H9 (cell line): ENCODE measurements at regions not wholly inside any gene's neighbourhood (a gene's known extent, or its start where the extent isn't known, plus 50 kb on each side); places are given as distances from the start of the nearest gene placed in this dataset.
A peak's percentile ranks its signal among the peaks of the same experiment; 100 is the strongest.

Experiments used
- DNase-seq: peaks from one replicate; pipeline ENCODE4 v3.0.0-alpha.2; 2017
- H2AFZ ChIP-seq: one replicate; pipeline ENCODE4 v1.6.1; 2013; ENCODE audit warnings: mild to moderate bottlenecking, low read length, control low read depth, moderate library complexity
- H2AK5ac ChIP-seq: 2 replicates; pipeline ENCODE4 v1.6.1; 2013; ENCODE audit warnings: low read length, control low read depth, mixed read lengths; ENCODE audit not compliant: insufficient read length
- H2BK120ac ChIP-seq: one replicate; pipeline ENCODE4 v1.6.1; 2013; ENCODE audit warnings: low read depth, mild to moderate bottlenecking, low read length, control low read depth, inconsistent platforms; ENCODE audit not compliant: poor library complexity, severe bottlenecking
- H2BK12ac ChIP-seq: 2 replicates; pipeline ENCODE4 v1.6.1; 2013; ENCODE audit warnings: low read length, control low read depth, mixed read lengths, low read depth; ENCODE audit not compliant: insufficient read length
- H2BK15ac ChIP-seq: 2 replicates; pipeline ENCODE4 v1.6.1; 2013; ENCODE audit warnings: low read depth, low read length, control low read depth
- H2BK20ac ChIP-seq: one replicate; pipeline ENCODE4 v1.6.1; 2013; ENCODE audit warnings: low read depth, mild to moderate bottlenecking, low read length, control low read depth, inconsistent platforms; ENCODE audit not compliant: poor library complexity, severe bottlenecking
- H2BK5ac ChIP-seq: 2 replicates; pipeline ENCODE4 v1.6.1; 2013; ENCODE audit warnings: low read length, control low read depth, mixed read lengths; ENCODE audit not compliant: insufficient read length
- H3K14ac ChIP-seq: 2 replicates; pipeline ENCODE4 v1.6.1; 2013; ENCODE audit warnings: low read length, control low read depth; ENCODE audit not compliant: insufficient read depth
- H3K18ac ChIP-seq: 2 replicates; pipeline ENCODE4 v1.6.1; 2013; ENCODE audit warnings: low read depth, mild to moderate bottlenecking, mixed read lengths, low read length, control low read depth; ENCODE audit not compliant: insufficient read length
- H3K23ac ChIP-seq: 2 replicates; pipeline ENCODE4 v1.6.1; 2013; ENCODE audit warnings: low read length, control low read depth, mixed read lengths, low read depth; ENCODE audit not compliant: insufficient read length
- H3K23me2 ChIP-seq: 2 replicates; pipeline ENCODE4 v1.6.1; 2013; ENCODE audit warnings: low read depth, mild to moderate bottlenecking, mixed read lengths, low read length, control low read depth; ENCODE audit not compliant: insufficient read length, poor library complexity, severe bottlenecking
- H3K27ac ChIP-seq: 2 replicates; pipeline ENCODE4 v1.5.1; 2013; ENCODE audit warnings: low read length, control low read depth, mixed read lengths, low read depth; ENCODE audit not compliant: insufficient read length
- H3K27me3 ChIP-seq: 2 replicates; pipeline ENCODE4 v1.6.1; 2013; ENCODE audit warnings: low read length, control low read depth, inconsistent platforms; ENCODE audit not compliant: insufficient read depth
- H3K4ac ChIP-seq: 2 replicates; pipeline ENCODE4 v1.6.1; 2013; ENCODE audit warnings: low read depth, mild to moderate bottlenecking, control low read depth, inconsistent platforms, low read length, moderate library complexity
- H3K4me1 ChIP-seq: 2 replicates; pipeline ENCODE4 v1.6.1; 2013; ENCODE audit warnings: low read length, control low read depth, inconsistent platforms; ENCODE audit not compliant: insufficient read depth
- H3K4me2 ChIP-seq: 2 replicates; pipeline ENCODE4 v1.6.1; 2013; ENCODE audit warnings: low read length, control low read depth, mixed read lengths; ENCODE audit not compliant: insufficient read length, insufficient read depth
- H3K56ac ChIP-seq: 2 replicates; pipeline ENCODE4 v1.6.1; 2013; ENCODE audit warnings: low read depth, mild to moderate bottlenecking, mixed read lengths, low read length, control low read depth; ENCODE audit not compliant: insufficient read length
- H3K79me1 ChIP-seq: 2 replicates; pipeline ENCODE4 v1.6.1; 2013; ENCODE audit warnings: low read depth, mild to moderate bottlenecking, moderate library complexity, low read length, control low read depth, inconsistent platforms; ENCODE audit not compliant: insufficient read depth, poor library complexity, severe bottlenecking
- H3K79me2 ChIP-seq: 2 replicates; pipeline ENCODE4 v1.6.1; 2013; ENCODE audit warnings: low read length, control low read depth, inconsistent platforms; ENCODE audit not compliant: insufficient read depth
- H3K9ac ChIP-seq: 2 replicates; pipeline ENCODE4 v1.6.1; 2013; ENCODE audit warnings: low read length, control low read depth, mixed read lengths; ENCODE audit not compliant: insufficient read length; ENCODE audit errors: extremely low read depth
- H3K9me3 ChIP-seq: one replicate; pipeline ENCODE4 v1.6.1; 2013; ENCODE audit warnings: low read depth, low read length, inconsistent platforms; ENCODE audit not compliant: control insufficient read depth
- H3T11ph ChIP-seq: one replicate; pipeline ENCODE4 v1.6.1; 2013; ENCODE audit warnings: mild to moderate bottlenecking, low read length, control low read depth, inconsistent platforms
- H4K20me1 ChIP-seq: one replicate; pipeline ENCODE4 v1.6.1; 2013; ENCODE audit not compliant: control insufficient read depth, insufficient read length, insufficient read depth
- H4K5ac ChIP-seq: 2 replicates; pipeline ENCODE4 v1.6.1; 2013; ENCODE audit warnings: low read depth, mild to moderate bottlenecking, mixed read lengths, low read length, control low read depth; ENCODE audit not compliant: insufficient read length
- H4K8ac ChIP-seq: replicated peaks from 2 replicates; pipeline ENCODE4 v1.6.1; 2013; ENCODE audit warnings: low read length, control low read depth, mixed read lengths, low read depth; ENCODE audit not compliant: insufficient read length
- H4K91ac ChIP-seq: 2 replicates; pipeline ENCODE4 v1.6.1; 2013; ENCODE audit warnings: low read depth, mild to moderate bottlenecking, moderate library complexity, mixed read lengths, low read length, control low read depth; ENCODE audit not compliant: insufficient read length
- H3K27ac Mint-ChIP-seq, 3 experiments: 2 replicates in 2 of 3; 3 replicates in 1 of 3; pipeline ENCODE4 v1.8.0; 2020 to 2021; ENCODE audit warnings: mixed read lengths in 3 of 3, mild to moderate bottlenecking in 1 of 3, moderate library complexity in 1 of 3
- H3K27me3 Mint-ChIP-seq: 2 replicates; pipeline ENCODE4 v1.8.0; 2021; ENCODE audit warnings: low read depth, mild to moderate bottlenecking, moderate library complexity, mixed read lengths
- H3K36me3 Mint-ChIP-seq, 3 experiments: 2 replicates in 2 of 3; 3 replicates in 1 of 3; pipeline ENCODE4 v1.8.0; 2020 to 2021; ENCODE audit warnings: low read depth in 3 of 3, mixed read lengths in 3 of 3; ENCODE audit not compliant: insufficient read depth in 1 of 3
- H3K4me1 Mint-ChIP-seq, 2 experiments: 2 replicates each; pipeline ENCODE4 v1.8.0; 2020; ENCODE audit warnings: mixed read lengths in 2 of 2
- H3K4me3 Mint-ChIP-seq, 2 experiments: 2 replicates in 1 of 2; 3 replicates in 1 of 2; pipeline ENCODE4 v1.8.0; 2020 to 2021; ENCODE audit warnings: mild to moderate bottlenecking in 2 of 2, mixed read lengths in 2 of 2, moderate library complexity in 1 of 2
- H3K9me3 Mint-ChIP-seq, 2 experiments: 2 replicates in 1 of 2; 3 replicates in 1 of 2; pipeline ENCODE4 v1.8.0; 2020; ENCODE audit warnings: mild to moderate bottlenecking in 2 of 2, mixed read lengths in 2 of 2, moderate library complexity in 1 of 2
- WGBS: extraction: QIAGEN DNeasy Blood & Tissue Kit; methylation state at CpG from one replicate; pipeline ENCODE4 v1.1.7; 2013; ENCODE audit warnings: missing lambda C conversion rate, low lambda C conversion rate, mixed read lengths; ENCODE audit not compliant: insufficient read length; ENCODE audit errors: extremely low coverage; 5-methylcytosine and 5-hydroxymethylcytosine counted together
- TF ChIP-seq, protein P1 (sequence below): fragments of 200-600 bp; sonication (generic); conservative IDR thresholded peaks from 3 replicates; pipeline ENCODE4 v1.8.0; 2021; ENCODE audit warnings: antibody characterized with exemption, mild to moderate bottlenecking

DNA sequence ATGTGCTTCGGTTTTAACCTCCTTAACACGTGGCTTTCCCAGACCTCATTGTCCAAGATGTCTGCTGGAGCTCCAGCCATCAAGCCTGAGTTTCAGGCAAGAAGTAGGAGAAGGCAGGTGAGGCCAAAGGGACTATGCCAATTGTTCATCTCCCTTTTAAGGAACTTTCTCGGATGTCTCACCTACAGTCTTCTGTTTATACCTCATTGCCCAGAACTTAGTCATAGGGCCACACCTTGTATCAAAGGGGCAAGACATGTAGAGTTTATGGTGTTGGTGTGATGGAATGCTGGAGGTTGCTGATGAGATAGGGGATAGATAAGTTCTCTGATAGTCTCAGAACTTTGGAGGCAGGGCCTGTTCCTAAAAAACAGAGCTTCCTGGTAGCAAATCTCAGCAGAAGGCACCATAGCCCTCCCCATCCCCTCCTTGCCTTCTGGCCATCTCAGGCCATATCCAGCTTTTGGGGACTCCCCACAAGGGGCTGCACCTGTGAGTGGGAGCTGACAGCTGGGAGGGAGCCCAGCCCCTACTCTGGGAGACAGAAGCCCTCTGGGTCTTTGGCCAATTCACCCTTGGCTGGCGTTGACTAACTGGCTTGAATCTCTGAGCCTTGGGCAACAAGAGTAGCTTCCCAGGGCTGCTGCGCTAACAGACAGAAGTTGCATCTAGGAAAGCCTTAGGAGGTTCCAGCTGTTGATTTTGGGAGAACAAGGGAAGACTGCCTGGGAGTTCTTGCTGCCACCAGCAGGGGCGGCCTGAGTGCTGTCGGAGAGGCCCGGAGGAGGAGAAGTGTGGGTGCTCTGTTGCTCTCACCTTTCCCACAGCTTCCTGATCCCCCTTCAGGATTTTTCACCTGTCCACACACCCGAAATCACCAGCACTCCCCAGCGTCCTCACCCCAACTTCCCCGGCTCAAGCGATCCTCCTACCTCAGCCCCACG lies 149.8 kb upstream of the THY1 start:
- TF ChIP-seq, protein P1, sequence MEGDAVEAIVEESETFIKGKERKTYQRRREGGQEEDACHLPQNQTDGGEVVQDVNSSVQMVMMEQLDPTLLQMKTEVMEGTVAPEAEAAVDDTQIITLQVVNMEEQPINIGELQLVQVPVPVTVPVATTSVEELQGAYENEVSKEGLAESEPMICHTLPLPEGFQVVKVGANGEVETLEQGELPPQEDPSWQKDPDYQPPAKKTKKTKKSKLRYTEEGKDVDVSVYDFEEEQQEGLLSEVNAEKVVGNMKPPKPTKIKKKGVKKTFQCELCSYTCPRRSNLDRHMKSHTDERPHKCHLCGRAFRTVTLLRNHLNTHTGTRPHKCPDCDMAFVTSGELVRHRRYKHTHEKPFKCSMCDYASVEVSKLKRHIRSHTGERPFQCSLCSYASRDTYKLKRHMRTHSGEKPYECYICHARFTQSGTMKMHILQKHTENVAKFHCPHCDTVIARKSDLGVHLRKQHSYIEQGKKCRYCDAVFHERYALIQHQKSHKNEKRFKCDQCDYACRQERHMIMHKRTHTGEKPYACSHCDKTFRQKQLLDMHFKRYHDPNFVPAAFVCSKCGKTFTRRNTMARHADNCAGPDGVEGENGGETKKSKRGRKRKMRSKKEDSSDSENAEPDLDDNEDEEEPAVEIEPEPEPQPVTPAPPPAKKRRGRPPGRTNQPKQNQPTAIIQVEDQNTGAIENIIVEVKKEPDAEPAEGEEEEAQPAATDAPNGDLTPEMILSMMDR, result peak; percentile 63
- no peaks in the 10 kb centered on the region for H3K79me1 ChIP-seq
- H4K91ac ChIP-seq, result no peak overlapping the region

More for the DNA sequence above, 149.8 kb upstream of the THY1 start:
- H4K20me1 ChIP-seq, result no peaks in the 10 kb centered on the region
- H2AK5ac ChIP-seq, result no peak overlapping the region
- H4K8ac ChIP-seq, result no peak overlapping the region
- no peaks in the 10 kb centered on the region for H3K36me3 Mint-ChIP-seq
- no peak overlapping the region for H3K14ac ChIP-seq
- no peak overlapping the region for H2BK20ac ChIP-seq
- H3K9me3 Mint-ChIP-seq, result peaks cover 0 to 2% of the 10 kb centered on the region in 2 experiments; a peak in 2 of 5 replicates
- peak overlapping the region in 1 of 3 experiments; percentile 52; a peak in 2 of 7 replicates for H3K27ac Mint-ChIP-seq
- H3K18ac ChIP-seq, result no peak overlapping the region
- H3K4ac ChIP-seq, result no peak overlapping the region
- H3K4me1 ChIP-seq, result peaks cover 3% of the 10 kb centered on the region; the same call in 1 of the 2 replicates
- no peak overlapping the region for H2AFZ ChIP-seq
- H3K9me3 ChIP-seq, result no peaks in the 10 kb centered on the region
- no peak overlapping the region for H3T11ph ChIP-seq
- no peak overlapping the region for H3K56ac ChIP-seq
- H2BK12ac ChIP-seq, result no peak overlapping the region
- DNase-seq, result peak; percentile 53
- WGBS, result no CpG with 5 or more reads among the region's 13 CpGs
- no peak overlapping the region for H2BK15ac ChIP-seq
- no peak overlapping the region for H3K27ac ChIP-seq
- H3K23ac ChIP-seq, result no peak overlapping the region
- no peak overlapping the region for H2BK120ac ChIP-seq
- no peak overlapping the region for H3K9ac ChIP-seq
- H3K4me2 ChIP-seq, result no peak overlapping the region
- H3K27me3 Mint-ChIP-seq, result peaks cover 5% of the 10 kb centered on the region
- no peaks in the 10 kb centered on the region for H3K79me2 ChIP-seq
- no peaks in the 10 kb centered on the region for H3K27me3 ChIP-seq
- H3K4me3 Mint-ChIP-seq, result no peak overlapping the region
- peaks cover 11 to 14% of the 10 kb centered on the region in 2 experiments for H3K4me1 Mint-ChIP-seq
- no peaks in the 10 kb centered on the region for H3K23me2 ChIP-seq
- no peak overlapping the region for H2BK5ac ChIP-seq
- H4K5ac ChIP-seq, result no peak overlapping the region
